GM12875 (cell line): ENCODE measurements at regions not wholly inside any gene's neighbourhood (a gene's known extent, or its start where the extent isn't known, plus 50 kb on each side); places are given as distances from the start of the nearest gene placed in this dataset.

Source experiments
- H3K4me3 ChIP-seq: one replicate; pipeline ENCODE4 v1.5.1; 2011; ENCODE audit warnings: low read depth, low read length, control low read depth
- TF ChIP-seq, protein P1 (sequence below): IDR thresholded peaks from 2 replicates; pipeline ENCODE4 v1.5.1; 2011; ENCODE audit warnings: low read depth, mild to moderate bottlenecking, control low read depth, inconsistent platforms, low read length, moderate library complexity, borderline replicate concordance; ENCODE audit not compliant: insufficient read depth

DNA sequence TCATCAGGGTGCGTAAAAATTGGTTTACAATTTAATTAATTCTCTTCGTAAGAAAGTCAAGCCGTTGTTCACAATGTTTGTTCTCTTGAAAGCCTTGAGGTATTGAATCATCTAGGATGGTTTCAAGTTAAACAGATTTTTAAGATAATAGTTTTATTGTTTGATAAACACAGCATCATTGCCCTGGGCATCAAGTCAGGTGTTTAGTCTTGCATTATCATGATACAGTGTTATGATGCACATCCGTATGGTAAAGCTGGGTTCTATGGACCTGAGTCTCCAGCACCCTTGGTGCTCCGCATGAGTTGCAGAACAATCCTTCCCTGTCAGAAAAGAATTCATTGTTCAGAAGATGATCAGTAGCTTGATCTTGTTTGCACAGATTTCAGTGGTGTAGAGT, 359.5 kb downstream of the LMO4 start:
- TF ChIP-seq, protein P1, sequence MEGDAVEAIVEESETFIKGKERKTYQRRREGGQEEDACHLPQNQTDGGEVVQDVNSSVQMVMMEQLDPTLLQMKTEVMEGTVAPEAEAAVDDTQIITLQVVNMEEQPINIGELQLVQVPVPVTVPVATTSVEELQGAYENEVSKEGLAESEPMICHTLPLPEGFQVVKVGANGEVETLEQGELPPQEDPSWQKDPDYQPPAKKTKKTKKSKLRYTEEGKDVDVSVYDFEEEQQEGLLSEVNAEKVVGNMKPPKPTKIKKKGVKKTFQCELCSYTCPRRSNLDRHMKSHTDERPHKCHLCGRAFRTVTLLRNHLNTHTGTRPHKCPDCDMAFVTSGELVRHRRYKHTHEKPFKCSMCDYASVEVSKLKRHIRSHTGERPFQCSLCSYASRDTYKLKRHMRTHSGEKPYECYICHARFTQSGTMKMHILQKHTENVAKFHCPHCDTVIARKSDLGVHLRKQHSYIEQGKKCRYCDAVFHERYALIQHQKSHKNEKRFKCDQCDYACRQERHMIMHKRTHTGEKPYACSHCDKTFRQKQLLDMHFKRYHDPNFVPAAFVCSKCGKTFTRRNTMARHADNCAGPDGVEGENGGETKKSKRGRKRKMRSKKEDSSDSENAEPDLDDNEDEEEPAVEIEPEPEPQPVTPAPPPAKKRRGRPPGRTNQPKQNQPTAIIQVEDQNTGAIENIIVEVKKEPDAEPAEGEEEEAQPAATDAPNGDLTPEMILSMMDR, result no peak
- no peak overlapping the region for H3K4me3 ChIP-seq

- TF ChIP-seq, protein P1, result no peak
- H3K4me3 ChIP-seq, result no peak overlapping the region
Measured at GRCh38 chr1:87689487-87689886, 360.8 kb downstream of the LMO4 start.

GRCh38 chr1:87696483-87696882, 367.8 kb downstream of the LMO4 start:
- no peak overlapping the region for H3K4me3 ChIP-seq
- TF ChIP-seq, protein P1, result no peak

DNA sequence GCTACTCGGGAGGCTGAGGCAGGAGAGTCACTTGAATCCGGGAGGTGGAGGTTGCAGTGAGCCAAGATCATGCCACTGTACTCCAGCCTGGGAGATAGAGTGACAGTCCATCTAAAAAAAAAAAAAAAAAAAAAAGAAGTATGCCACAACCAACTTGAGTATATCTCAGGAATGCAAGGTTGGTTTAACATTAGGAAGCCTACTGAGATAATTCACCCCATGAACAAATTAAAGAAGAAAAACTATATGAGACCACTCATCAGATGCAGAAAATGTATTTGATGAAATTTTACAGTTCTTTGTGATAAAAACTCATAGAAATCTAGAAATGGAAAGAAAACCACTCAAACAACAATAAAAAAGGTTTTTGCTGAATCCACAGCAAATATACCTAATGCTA, 373.8 kb downstream of the LMO4 start:
- TF ChIP-seq, protein P1, result no peak
- no peak overlapping the region for H3K4me3 ChIP-seq

GRCh38 chr1:87705233-87705632, 376.6 kb downstream of the LMO4 start:
- H3K4me3 ChIP-seq, result no peak overlapping the region
- TF ChIP-seq, protein P1, result no peak

DNA sequence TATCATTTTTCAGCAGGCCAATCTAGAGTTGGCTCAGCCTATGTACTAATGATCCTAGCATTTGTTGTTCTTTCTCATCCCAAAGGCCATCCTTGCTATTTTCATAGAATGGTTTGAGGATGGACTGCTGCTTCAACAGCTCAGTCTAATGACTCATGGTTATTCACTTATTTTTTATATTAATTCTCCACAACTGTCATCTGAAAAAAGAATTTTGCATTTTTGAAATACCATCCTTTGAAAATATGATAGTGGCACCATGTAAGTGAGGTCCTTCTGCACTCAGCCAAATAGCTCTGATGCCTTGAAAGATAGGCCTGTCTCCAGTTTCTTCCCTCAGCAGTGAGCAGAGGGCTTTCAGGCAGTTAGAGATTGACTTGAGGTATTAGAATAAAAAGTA, 377.5 kb downstream of the LMO4 start:
- H3K4me3 ChIP-seq, result no peak overlapping the region
- TF ChIP-seq, protein P1, result no peak

DNA sequence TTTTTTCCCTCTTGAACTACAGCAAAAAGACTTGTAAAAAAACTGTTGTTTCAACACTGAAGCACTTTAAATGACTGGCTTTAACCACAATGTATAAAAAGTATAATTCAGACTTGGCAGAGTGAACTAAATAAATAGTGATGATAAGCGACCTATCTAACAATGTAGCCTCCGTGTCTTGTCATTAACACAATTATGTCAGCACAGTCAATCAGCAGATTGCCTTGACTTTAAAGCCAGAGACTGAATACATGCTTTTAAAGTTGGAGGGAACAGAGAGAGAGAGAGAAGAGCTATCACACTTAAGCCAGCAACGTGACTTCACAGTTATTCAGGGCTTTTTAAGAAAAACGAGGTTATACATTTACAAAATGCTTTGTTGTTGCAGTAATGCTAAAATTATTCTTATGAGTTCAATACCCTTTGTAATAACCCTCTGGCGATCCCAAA, 378.1 kb downstream of the LMO4 start:
- H3K4me3 ChIP-seq, result no peak overlapping the region
- TF ChIP-seq, protein P1, result no peak
